Fibroblast of pulmonary artery (primary cell): ENCODE measurements at regions not wholly inside any gene's neighbourhood (a gene's known extent, or its start where the extent isn't known, plus 50 kb on each side); places are given as distances from the start of the nearest gene placed in this dataset.

Experiments used
- DNase-seq: peaks from one replicate; pipeline ENCODE4 v3.0.0-alpha.2; 2010; ENCODE audit warnings: low read depth
- H3K4me3 ChIP-seq: replicated peaks from 2 replicates; pipeline ENCODE4 v1.5.1; 2011; ENCODE audit warnings: low read depth, mild to moderate bottlenecking, control low read depth, low read length, moderate library complexity
- CTCF ChIP-seq: IDR thresholded peaks from 2 replicates; pipeline ENCODE4 v1.5.1; 2011; ENCODE audit warnings: mild to moderate bottlenecking, control low read depth, low read length, inconsistent platforms; ENCODE audit errors: missing control alignments

GRCh38 chrX:110951472-110952269 is 144.3 kb upstream of the PAK3 start:
- H3K4me3 ChIP-seq, result no peak overlapping the region
- TF ChIP-seq CTCF, result no peak
- DNase-seq, result no peak

- H3K4me3 ChIP-seq, result no peak overlapping the region
- DNase-seq, result no peak
- no peak for TF ChIP-seq CTCF
Observed at GRCh38 chrX:110944751-110945675, 149.4 kb upstream of the CHRDL1 start.

GRCh38 chrX:110944311-110944750 is 148.7 kb upstream of the CHRDL1 start:
- H3K4me3 ChIP-seq, result no peak overlapping the region
- no peak for DNase-seq
- TF ChIP-seq CTCF, result no peak

- no peak for TF ChIP-seq CTCF
- H3K4me3 ChIP-seq, result no peak overlapping the region
- no peak for DNase-seq
Observed at GRCh38 chrX:110941906-110942305, 146.3 kb upstream of the CHRDL1 start.

GRCh38 chrX:110938977-110939732 is 143.5 kb upstream of the CHRDL1 start:
- DNase-seq, result no peak
- TF ChIP-seq CTCF, result no peak
- no peak overlapping the region for H3K4me3 ChIP-seq

- no peak for DNase-seq
- TF ChIP-seq CTCF, result no peak
Observed at GRCh38 chrX:110924871-110925270, 129.3 kb upstream of the CHRDL1 start.

More at GRCh38 chrX:110924871-110925270, 129.3 kb upstream of the CHRDL1 start:
- no peak overlapping the region for H3K4me3 ChIP-seq
